ENCODE measurements at regions not wholly inside any gene's neighbourhood (a gene's known extent, or its start where the extent isn't known, plus 50 kb on each side); places are given as distances from the start of the nearest gene placed in this dataset.

DNA sequence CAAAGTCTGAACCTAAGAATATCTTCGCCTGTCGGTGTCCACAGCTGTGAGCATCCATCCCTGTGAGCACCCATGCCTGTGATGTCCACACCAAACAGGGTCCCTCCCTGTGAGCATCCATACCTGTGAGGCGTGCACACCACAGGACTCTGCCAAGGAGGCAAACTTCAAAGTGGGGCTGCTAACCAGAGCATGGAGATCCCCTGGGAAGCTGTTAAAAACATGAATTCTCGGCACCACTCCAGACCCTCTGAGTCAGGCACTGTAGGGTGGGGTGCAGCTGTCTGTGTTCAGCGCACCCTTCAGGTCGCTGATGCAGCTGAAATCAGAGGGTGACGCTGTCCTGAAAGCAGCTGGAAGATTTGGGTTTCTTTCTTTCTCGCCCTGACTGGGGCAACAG lies 85.4 kb upstream of the NXT1 start:
- no peaks in the 10 kb centered on the region for H3K36me3 ChIP-seq (ENCODE audit: control insufficient read depth in 2 of 2, insufficient read depth in 2 of 2, low read length in 2 of 2)
- H3K9me3 ChIP-seq (ENCODE audit: control insufficient read depth in 2 of 2, low read length in 2 of 2): no peaks in the 10 kb centered on the region
- no peaks in the 10 kb centered on the region for H3K4me1 ChIP-seq (ENCODE audit: control insufficient read depth, insufficient read depth, low read length)
- H3K27me3 ChIP-seq (ENCODE audit: control insufficient read depth in 1 of 2, insufficient read depth in 2 of 2, low read length in 2 of 2): no peaks in the 10 kb centered on the region
- no peak overlapping the region for H3K27ac ChIP-seq (ENCODE audit: low read length)
- H3K9ac ChIP-seq (ENCODE audit: low read length in 2 of 2): no peak overlapping the region
- H3K4me3 ChIP-seq (ENCODE audit: low read length in 2 of 2): no peak overlapping the region

- Histone ChIP-seq H3K4me3 (ENCODE audit: low read length in 2 of 2) (no peak overlapping the region), H3K27ac (ENCODE audit: low read length) (no peak overlapping the region), H3K27me3 (ENCODE audit: control insufficient read depth in 1 of 2, insufficient read depth in 2 of 2, low read length in 2 of 2) (no peaks in the 10 kb centered on the region), H3K9ac (ENCODE audit: low read length in 2 of 2) (no peak overlapping the region), H3K9me3 (ENCODE audit: control insufficient read depth in 2 of 2, low read length in 2 of 2) (no peaks in the 10 kb centered on the region), H3K4me1 (ENCODE audit: control insufficient read depth, insufficient read depth, low read length) (no peaks in the 10 kb centered on the region), H3K36me3 (ENCODE audit: control insufficient read depth in 2 of 2, insufficient read depth in 2 of 2, low read length in 2 of 2) (no peaks in the 10 kb centered on the region)
These were observed 86.0 kb upstream of the NXT1 start for GRCh38 chr20:23264545-23264944.

DNA sequence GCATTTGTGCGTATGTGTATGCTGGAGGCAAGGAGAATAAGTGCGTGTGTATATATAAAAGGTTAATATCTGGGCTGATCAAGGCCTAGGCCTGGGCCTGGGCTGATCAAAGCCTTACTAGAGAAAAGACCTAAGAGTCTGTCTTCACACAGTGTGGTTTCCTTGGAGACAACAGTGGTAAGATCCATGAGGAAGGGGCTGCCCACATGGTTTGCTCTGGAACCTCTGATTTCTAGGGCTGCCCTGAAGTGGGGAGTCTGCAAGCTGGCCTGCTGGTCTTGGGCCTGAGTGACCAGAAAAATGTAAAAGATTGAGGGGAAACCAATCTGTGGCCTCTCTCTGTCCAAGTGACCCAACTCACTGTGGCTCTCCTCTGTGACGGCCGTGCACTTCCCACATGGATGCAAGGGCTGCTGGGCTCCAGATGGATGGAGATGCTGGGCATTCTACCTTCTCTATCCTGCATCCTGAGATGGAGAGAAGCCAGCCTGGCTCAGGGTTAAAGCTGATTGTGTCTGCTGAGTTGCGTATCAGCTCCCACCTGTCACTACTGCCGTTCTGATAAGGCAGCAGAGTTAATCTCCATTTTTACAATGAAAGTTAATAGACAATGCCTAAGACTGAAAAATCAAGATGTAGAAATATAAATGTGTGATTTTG lies 90.3 kb upstream of the NXT1 start:
- Histone ChIP-seq H3K9me3 (ENCODE audit: control insufficient read depth in 2 of 2, low read length in 2 of 2) (no peaks in the 10 kb centered on the region), H3K4me3 (ENCODE audit: low read length in 2 of 2) (no peak overlapping the region)

GRCh38 chr20:23258747-23259121 lies 91.9 kb upstream of the NXT1 start:
- peaks cover 3% of the 10 kb centered on the region for H3K4me1 ChIP-seq (ENCODE audit: control insufficient read depth, insufficient read depth, low read length)
- no peak overlapping the region for H3K4me3 ChIP-seq (ENCODE audit: low read length in 2 of 2)
- no peak overlapping the region for H3K9ac ChIP-seq (ENCODE audit: low read length in 2 of 2)
- H3K9me3 ChIP-seq (ENCODE audit: control insufficient read depth in 2 of 2, low read length in 2 of 2): no peaks in the 10 kb centered on the region
- H3K27me3 ChIP-seq (ENCODE audit: control insufficient read depth in 1 of 2, insufficient read depth in 2 of 2, low read length in 2 of 2): no peaks in the 10 kb centered on the region
- H3K27ac ChIP-seq (ENCODE audit: low read length): no peak overlapping the region
- no peaks in the 10 kb centered on the region for H3K36me3 ChIP-seq (ENCODE audit: control insufficient read depth in 2 of 2, insufficient read depth in 2 of 2, low read length in 2 of 2)

More for the DNA sequence above, 90.3 kb upstream of the NXT1 start:
- H3K36me3 ChIP-seq (ENCODE audit: control insufficient read depth in 2 of 2, insufficient read depth in 2 of 2, low read length in 2 of 2): no peaks in the 10 kb centered on the region
- H3K4me1 ChIP-seq (ENCODE audit: control insufficient read depth, insufficient read depth, low read length): peaks cover 3% of the 10 kb centered on the region
- H3K27me3 ChIP-seq (ENCODE audit: control insufficient read depth in 1 of 2, insufficient read depth in 2 of 2, low read length in 2 of 2): no peaks in the 10 kb centered on the region
- no peak overlapping the region for H3K27ac ChIP-seq (ENCODE audit: low read length)
- H3K9ac ChIP-seq (ENCODE audit: low read length in 2 of 2): no peak overlapping the region

DNA sequence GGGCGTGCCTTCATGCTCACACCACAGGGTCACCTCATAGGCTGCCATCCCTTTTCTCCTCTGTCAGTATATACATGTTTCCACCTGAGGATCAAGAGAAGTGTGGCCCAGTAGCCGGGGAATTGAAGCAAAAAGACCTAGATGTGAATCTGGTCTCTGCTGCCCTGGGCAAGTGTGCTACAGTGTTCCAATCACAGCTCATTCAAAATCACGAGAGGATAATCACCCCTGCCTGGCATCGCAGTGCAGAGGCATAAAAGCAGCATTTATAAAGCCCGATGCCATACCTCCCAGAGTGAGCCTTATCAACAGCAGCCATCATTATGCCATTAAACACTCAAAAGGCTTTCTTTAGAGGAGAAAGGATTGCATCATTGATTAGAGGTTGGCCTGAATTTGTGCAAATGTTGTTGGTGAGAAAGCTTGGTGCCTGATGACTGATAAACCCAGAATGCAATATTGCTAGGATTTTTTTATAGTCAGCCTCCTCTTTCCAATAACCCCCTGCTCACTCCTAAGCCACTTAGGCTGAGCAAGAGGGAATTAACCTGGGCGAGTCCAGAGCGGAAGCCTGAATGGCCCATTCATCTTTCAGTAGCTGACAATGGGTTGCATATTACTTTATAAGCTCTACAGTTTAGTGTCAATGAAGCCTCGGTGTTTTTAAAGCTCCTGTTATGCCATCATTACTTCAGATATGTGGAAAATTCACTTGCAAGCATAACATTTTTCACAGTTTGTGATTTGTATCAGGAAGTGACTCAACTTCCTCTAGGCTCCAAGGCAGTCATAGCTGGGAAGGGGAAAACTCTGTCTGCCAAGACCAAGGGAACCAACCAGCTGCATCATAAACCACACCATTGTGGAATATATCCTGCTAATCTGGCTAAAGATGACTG lies 92.5 kb upstream of the NXT1 start:
- peak overlapping the region; percentile 31 for H3K27ac ChIP-seq (ENCODE audit: low read length)

GRCh38 chr20:23257106-23257761 lies 93.4 kb upstream of the NXT1 start:
- Histone ChIP-seq H3K36me3 (ENCODE audit: control insufficient read depth in 2 of 2, insufficient read depth in 2 of 2, low read length in 2 of 2) (no peaks in the 10 kb centered on the region), H3K27ac (ENCODE audit: low read length) (peak overlapping the region; percentile 31), H3K27me3 (ENCODE audit: control insufficient read depth in 1 of 2, insufficient read depth in 2 of 2, low read length in 2 of 2) (no peaks in the 10 kb centered on the region), H3K9ac (ENCODE audit: low read length in 2 of 2) (no peak overlapping the region), H3K4me3 (ENCODE audit: low read length in 2 of 2) (no peak overlapping the region), H3K4me1 (ENCODE audit: control insufficient read depth, insufficient read depth, low read length) (peaks cover 3% of the 10 kb centered on the region), H3K9me3 (ENCODE audit: control insufficient read depth in 2 of 2, low read length in 2 of 2) (no peaks in the 10 kb centered on the region)

More for the DNA sequence above, 92.5 kb upstream of the NXT1 start:
- no peaks in the 10 kb centered on the region for H3K27me3 ChIP-seq (ENCODE audit: control insufficient read depth in 1 of 2, insufficient read depth in 2 of 2, low read length in 2 of 2)
- H3K9me3 ChIP-seq (ENCODE audit: control insufficient read depth in 2 of 2, low read length in 2 of 2): no peaks in the 10 kb centered on the region
- no peak overlapping the region for H3K9ac ChIP-seq (ENCODE audit: low read length in 2 of 2)
- no peaks in the 10 kb centered on the region for H3K36me3 ChIP-seq (ENCODE audit: control insufficient read depth in 2 of 2, insufficient read depth in 2 of 2, low read length in 2 of 2)
- no peak overlapping the region for H3K4me3 ChIP-seq (ENCODE audit: low read length in 2 of 2)
- peaks cover 3% of the 10 kb centered on the region for H3K4me1 ChIP-seq (ENCODE audit: control insufficient read depth, insufficient read depth, low read length)

DNA sequence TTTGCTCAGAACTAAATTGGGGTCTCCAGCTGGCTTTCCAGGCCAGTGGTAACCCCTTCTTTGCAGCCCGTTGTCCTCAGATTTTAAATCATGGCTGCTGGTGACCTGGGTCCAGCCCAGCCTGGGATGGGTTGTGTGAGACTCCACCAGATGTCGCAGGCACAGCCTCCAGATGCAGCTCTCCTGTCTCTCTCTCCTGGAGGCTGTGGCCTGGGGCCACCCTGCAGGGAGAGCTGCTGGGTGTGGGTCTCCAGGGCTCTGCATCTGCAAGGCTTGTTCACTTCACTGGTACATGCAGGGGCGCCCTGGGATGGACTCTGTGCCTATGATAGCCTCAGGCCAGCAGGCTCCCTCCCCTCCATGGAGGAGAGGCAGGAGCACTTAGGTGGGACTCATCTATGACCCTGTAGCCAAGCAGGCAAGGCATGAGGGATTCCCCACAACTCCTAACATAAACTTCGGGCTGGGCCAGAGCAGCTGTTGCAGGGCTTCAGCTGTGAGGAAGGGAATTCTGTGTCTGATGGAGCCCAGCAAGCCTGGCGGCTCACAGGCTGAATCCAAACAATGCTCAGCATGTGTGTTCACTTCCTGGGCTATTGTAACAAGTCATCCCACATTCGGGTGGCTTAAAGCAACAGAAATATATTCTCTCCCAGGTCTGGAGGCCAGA lies 94.7 kb upstream of the NXT1 start:
- no peak overlapping the region for H3K27ac ChIP-seq (ENCODE audit: low read length)
- H3K27me3 ChIP-seq (ENCODE audit: control insufficient read depth in 1 of 2, insufficient read depth in 2 of 2, low read length in 2 of 2): peaks cover 2 to 7% of the 10 kb centered on the region in 2 donors
- no peaks in the 10 kb centered on the region for H3K36me3 ChIP-seq (ENCODE audit: control insufficient read depth in 2 of 2, insufficient read depth in 2 of 2, low read length in 2 of 2)
- no peaks in the 10 kb centered on the region for H3K9me3 ChIP-seq (ENCODE audit: control insufficient read depth in 2 of 2, low read length in 2 of 2)
- no peak overlapping the region for H3K9ac ChIP-seq (ENCODE audit: low read length in 2 of 2)
- no peak overlapping the region for H3K4me3 ChIP-seq (ENCODE audit: low read length in 2 of 2)
- H3K4me1 ChIP-seq (ENCODE audit: control insufficient read depth, insufficient read depth, low read length): peaks cover 3% of the 10 kb centered on the region

GRCh38 chr20:23255106-23255505 lies 95.5 kb upstream of the NXT1 start:
- Histone ChIP-seq H3K4me1 (ENCODE audit: control insufficient read depth, insufficient read depth, low read length) (peaks cover 3% of the 10 kb centered on the region), H3K27ac (ENCODE audit: low read length) (no peak overlapping the region), H3K36me3 (ENCODE audit: control insufficient read depth in 2 of 2, insufficient read depth in 2 of 2, low read length in 2 of 2) (no peaks in the 10 kb centered on the region), H3K9me3 (ENCODE audit: control insufficient read depth in 2 of 2, low read length in 2 of 2) (no peaks in the 10 kb centered on the region), H3K9ac (ENCODE audit: low read length in 2 of 2) (no peak overlapping the region), H3K27me3 (ENCODE audit: control insufficient read depth in 1 of 2, insufficient read depth in 2 of 2, low read length in 2 of 2) (peaks cover 2 to 7% of the 10 kb centered on the region in 2 donors), H3K4me3 (ENCODE audit: low read length in 2 of 2) (no peak overlapping the region)

DNA sequence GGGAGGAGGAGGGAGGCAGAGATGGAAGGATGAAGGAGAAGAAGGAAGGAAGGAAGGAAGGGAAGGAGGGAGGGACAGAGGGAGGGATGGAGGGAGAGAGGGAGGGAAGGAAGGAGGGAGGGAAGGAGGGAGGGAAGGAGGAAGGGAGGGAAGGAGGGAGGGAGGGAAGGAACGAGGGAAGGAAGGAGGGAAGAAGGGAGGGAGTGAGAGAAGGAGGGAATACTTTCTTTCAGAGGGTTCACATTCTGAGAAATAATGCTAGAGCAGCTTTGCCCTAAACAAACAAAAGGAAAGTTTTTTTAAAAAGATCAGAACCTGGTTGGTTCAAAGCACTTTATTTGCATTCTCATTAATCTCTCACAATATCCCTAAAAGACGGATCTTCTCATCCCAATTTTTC lies 96.1 kb upstream of the NXT1 start:
- no peak overlapping the region for H3K27ac ChIP-seq (ENCODE audit: low read length)
- no peak overlapping the region for H3K9ac ChIP-seq (ENCODE audit: low read length in 2 of 2)
- no peaks in the 10 kb centered on the region for H3K9me3 ChIP-seq (ENCODE audit: control insufficient read depth in 2 of 2, low read length in 2 of 2)
- H3K27me3 ChIP-seq (ENCODE audit: control insufficient read depth in 1 of 2, insufficient read depth in 2 of 2, low read length in 2 of 2): peaks cover 2 to 7% of the 10 kb centered on the region in 2 donors
- H3K4me1 ChIP-seq (ENCODE audit: control insufficient read depth, insufficient read depth, low read length): peaks cover 3% of the 10 kb centered on the region
- no peak overlapping the region for H3K4me3 ChIP-seq (ENCODE audit: low read length in 2 of 2)
- no peaks in the 10 kb centered on the region for H3K36me3 ChIP-seq (ENCODE audit: control insufficient read depth in 2 of 2, insufficient read depth in 2 of 2, low read length in 2 of 2)

DNA sequence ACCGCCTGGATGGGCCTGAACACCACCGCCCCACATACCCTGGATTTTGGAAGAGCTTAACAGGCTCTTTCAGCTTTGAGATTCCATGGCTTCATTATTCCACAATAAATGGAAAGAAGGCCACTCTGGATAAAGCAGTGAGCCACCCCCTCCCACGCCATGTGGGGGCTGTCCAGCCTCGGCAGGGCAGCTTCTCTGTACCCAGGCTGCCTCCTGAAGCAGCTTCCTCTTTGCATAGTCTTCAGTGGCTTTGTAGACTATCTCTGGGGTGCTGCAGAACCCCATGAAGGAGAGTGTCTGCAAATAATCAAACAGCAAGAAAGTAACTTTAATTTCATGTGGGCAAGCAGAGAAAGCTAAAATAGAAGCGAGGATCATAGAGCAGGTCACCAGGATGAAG lies 96.6 kb upstream of the NXT1 start:
- H3K36me3 ChIP-seq (ENCODE audit: control insufficient read depth in 2 of 2, insufficient read depth in 2 of 2, low read length in 2 of 2): no peaks in the 10 kb centered on the region
- H3K4me1 ChIP-seq (ENCODE audit: control insufficient read depth, insufficient read depth, low read length): peaks cover 3% of the 10 kb centered on the region
- no peak overlapping the region for H3K9ac ChIP-seq (ENCODE audit: low read length in 2 of 2)
- no peak overlapping the region for H3K27ac ChIP-seq (ENCODE audit: low read length)
- peaks cover 2 to 7% of the 10 kb centered on the region in 2 donors for H3K27me3 ChIP-seq (ENCODE audit: control insufficient read depth in 1 of 2, insufficient read depth in 2 of 2, low read length in 2 of 2)
- no peaks in the 10 kb centered on the region for H3K9me3 ChIP-seq (ENCODE audit: control insufficient read depth in 2 of 2, low read length in 2 of 2)
- no peak overlapping the region for H3K4me3 ChIP-seq (ENCODE audit: low read length in 2 of 2)

Measured in stomach smooth muscle (tissue), 2 donors.